Muscle of back (tissue), 3 donors: ENCODE measurements at regions not wholly inside any gene's neighbourhood (a gene's known extent, or its start where the extent isn't known, plus 50 kb on each side); places are given as distances from the start of the nearest gene placed in this dataset.
"Not testable (repeated sequence)": the region's sequence is repeated elsewhere in the genome, so short reads cannot be mapped to it uniquely, and the experiment has no call there.

Experiments used
- DNase-seq, 3 donors: peaks; one replicate each; pipeline versions ENCODE4 v3.0.0 to v3.0.0-alpha.2; 2013

DNA sequence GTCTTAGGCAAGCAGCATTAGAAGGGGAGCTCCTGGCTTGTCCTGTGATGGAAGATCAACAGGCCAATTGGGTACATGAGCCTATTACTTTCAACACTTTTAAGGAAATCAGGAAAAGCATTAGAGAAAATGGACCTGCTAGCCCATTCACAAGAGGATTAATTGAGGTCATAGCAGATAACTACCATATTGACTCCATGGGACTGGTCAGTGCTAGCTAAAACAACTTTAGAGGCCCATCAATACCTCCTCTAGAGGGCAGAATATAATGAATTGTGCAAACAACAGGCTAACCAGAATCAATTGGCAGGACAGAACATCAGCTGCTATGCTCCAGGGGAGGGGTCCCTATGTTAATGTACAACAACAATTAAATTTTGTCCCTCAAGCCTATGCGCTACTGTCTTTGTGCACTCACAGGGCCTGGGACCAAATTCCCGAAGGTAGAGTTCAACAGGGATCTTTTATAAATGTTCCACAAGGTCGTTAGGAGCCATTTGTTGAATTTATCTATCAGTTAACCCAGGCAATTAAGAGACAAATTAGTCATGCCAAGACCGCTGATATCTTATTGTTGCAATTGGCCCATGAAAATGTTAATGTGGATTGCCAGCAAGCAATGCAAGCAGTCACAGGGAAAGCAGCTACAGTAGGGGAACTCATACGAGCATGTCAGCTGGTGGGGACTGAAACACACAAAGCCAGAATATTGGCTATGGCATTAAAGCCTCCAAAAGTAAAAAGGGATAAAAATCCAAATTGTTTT is 106.6 kb upstream of the BTN3A2 start:
- DNase-seq: no peak

DNA sequence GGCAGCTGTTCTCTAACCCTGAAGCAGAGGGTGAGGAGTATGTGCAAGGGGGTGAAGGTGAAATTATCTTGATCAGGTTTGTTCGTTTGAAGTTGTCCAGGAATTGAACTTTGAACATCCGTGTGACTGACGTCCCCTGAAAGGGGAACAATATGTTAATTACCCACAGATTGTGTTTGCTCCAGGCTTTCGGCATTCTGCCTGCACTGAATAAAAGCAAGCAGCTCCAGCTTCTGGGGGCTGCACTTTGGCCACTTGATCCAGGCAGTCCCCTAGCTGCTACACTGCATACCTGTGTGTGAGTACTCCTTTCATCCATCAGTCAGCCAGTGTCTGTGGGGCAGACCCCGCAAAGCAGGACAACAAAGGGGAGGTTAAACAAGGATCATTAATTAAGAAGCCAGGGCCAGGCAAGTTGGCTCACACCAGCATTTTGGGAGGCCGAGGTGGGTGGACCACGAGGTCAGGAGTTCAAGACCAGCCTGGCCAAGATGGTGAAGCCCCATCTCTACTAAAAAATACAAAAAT is 104.8 kb upstream of the BTN3A2 start:
- no peak for DNase-seq

DNA sequence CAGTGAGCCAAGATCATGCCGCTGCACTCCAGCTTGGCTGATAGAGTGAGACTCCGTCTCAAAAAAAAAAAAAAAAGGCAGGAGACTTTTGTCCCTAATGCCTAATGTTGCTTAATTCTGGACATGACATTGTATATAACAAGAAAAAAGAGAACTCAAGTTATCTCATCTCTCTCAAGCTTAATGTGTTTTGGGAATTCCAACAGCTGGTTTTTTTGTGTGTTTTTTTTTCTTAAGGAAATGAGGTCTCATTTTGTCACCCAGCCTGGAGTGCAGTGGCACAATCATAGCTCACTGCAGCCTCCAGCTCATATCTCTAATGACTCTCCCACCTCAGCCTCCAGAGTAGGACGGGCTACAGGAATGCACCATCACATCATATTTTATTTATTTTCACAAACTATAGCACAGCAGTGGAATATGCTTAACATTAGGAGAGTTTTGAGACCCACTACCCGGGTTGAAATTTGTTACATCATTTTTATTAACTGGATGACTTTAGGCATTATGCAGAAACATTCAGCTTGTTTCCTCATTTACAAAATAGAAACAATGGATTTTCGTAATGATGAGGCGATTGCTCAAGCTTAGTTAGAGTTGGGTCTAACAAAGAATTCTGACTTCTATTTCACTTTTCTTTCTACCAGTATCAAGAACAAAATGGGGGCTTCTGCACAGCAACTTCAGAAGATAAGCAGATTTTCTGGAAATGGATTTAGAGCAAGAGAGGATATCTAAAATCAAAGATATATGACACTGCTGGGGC is 104.1 kb upstream of the BTN3A2 start:
- DNase-seq: no peak

DNA sequence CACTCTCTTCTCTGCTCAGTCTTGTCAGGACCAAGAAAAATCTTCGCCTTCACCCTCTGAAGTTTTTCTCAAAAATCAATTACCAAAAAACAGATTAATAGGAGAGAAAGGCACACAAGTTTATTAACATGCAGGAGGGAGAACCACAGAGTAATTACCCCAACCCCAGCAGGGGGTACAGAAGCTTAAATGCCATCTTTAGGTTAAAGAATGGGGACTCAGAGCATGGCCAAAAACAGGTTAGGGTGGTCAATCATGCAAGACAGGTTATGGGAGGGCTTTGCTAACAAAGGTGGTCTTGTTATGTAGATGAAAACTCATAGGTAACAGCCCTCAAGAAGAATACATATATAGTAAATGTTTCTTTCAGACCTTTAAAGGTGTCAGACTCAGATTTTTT is 100.5 kb upstream of the BTN3A2 start:
- no peak for DNase-seq

DNA sequence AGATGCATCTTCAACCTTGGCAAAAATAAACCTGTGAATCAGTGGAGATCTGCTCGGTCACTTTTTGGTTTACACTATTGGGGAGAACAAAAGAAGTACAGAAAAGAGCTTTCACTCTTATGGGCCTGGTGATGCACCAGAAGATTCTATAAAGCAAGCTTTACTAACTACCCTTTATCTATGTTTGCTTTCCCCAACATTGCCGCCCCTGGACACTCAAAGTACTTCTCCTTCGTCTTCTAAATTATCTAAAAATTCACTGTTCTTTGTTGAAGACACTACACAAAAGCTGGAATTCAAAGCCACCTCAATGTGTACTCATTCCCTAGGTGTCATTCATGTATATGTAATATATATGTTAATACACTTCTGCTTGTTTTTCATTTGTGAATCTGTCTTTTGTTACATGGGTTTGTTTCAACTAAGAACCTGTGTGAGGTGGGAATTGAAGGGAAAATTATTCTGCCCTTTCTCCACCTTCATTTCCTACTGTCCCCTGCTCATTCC is 97.9 kb upstream of the BTN3A2 start:
- DNase-seq: no peak

DNA sequence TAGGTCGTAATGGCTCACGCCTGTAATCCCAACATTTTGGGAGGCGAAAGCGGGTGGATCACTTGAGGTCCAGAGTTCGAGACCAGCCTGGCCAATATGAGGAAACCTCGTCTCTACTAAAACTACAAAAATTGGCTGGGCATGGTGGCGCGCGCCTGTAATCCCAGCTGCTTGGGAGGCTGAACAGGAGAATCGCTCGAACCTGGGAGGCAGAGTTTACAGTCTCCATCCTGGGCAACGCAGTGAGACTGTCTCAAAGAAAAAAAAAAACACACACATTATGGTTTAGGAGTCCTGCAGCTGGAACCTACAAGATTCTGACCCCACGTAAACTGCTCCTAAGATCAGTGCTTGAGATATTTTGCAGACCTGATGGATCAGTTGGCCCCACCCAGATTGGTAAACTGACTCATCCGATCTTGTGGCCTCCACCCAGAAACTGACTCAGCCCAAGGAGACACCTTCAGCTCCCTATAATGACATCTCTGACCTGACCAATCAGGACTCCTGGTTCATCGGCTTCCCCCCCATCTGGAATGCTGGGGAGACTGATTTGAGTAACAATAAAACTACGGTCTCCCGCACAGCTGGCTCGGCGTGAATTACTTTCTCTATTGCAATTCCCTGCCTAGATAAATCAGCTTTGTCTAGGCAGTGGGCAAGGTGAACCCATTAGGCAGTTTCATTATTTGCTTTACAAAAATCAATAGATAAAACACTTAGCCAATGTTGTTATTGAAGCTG is 96.2 kb upstream of the BTN3A2 start:
- no peak for DNase-seq

DNA sequence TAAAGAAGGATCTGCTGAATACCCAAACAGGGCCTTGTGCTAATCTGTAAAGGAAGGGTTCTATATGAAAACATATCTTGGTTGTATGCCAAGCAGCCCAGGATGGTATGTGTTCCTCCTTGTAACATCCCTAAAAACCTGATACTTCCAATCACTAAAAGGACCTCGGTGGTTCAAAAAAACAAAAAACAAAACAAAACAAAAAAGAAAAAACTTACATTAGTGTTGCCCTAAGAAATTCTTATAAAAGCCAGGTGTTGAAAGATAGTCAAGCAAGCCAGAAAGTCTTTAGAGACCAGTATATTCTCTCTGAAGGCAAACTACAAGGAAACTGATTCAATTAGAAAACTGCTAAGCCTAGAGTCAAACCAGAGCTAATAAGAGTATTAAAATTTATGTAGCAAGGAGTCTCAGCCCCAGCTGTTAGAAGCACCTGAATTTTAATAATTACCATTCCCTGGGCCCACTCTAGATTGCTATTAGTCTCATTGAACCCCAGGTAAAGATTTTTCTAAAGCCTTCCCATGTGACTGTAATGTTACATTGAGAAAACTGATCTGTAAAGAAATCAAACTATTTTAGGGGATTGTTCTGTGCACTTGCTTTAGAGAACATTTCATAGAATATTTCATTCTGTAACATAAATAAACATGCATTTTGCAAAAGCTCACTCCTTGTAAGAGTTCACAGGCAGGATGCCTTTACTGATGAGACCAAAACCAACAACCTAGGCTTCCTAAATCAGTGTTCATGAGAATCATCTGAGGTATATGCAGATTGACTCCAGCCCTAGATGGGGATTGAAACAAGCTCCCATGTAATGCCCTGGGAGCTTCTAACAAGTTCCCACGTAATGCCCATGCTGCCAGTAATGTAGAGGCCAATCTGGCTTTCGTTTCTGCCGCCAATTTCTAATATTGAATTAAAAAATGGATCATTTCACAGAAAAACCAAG is 95.2 kb upstream of the BTN3A2 start:
- peak in 1 of 3 donors; percentile 21 for DNase-seq

DNA sequence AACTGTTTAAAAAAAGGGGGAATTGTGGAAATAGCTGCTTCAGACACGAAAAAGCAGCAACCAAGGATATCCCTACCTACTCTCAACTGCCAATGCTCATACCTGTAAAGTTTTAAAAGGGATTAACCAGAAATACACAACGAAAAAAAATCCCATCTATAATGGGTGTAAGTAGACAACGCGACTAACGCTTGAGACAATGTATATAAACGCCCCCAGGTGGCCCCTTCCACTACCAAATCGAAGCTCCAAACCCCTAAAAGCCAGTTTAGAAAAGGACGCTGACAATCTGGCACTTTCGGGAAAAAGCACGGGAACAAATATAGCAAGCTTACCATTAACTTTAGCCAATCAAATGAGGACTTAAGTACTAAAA is 94.5 kb upstream of the BTN3A2 start:
- DNase-seq: peak in 1 of 3 donors; percentile 47

DNA sequence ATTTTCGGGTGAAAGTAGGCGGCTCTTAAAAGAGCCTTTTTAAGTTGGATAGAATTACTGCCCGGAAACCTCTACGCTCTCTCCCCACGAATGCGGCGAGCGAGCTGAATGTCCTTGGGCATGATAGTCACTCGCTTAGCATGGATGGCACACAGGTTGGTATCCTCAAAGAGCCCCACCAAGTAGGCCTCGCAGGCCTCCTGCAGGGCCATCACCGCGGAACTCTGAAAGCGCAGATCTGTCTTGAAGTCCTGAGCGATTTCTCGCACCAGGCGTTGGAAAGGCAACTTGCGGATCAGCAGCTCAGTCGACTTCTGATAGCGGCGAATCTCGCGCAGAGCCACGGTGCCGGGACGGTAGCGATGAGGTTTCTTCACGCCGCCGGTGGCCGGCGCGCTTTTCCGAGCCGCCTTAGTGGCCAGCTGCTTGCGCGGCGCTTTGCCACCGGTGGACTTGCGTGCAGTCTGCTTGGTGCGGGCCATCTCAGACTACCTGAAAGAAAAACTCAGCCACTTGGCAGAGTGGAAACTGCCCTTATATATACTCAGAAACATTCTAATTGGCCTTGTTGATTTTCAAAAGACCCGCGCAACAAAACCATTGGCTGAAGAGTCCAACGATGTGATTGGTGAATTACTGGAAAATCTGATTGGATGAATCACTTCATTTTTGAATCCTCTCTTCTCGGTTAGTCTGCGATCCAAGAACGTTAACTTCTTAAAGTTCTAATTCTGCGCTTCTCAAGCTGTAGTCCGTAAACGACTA is 93.9 kb upstream of the BTN3A2 start:
- peak; percentile 91 to 95 (median 94) for DNase-seq

DNA sequence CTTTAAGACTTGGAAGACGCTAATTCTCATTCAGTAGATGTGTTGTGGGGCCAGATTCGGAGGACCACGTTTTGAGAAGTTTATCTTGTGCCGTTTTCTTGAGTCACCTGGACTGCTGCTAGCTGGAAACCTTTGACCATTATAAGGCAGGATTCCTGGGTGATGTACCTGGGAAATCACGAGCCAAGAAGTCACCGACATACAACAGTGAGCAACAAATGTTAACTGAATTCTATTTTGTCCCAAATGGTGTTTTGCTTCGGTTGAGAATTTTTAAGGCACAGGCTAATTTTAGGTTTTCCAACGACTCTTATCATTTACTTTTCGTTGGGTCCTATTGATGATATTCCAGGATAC is 93.4 kb upstream of the BTN3A2 start:
- DNase-seq: peak in 1 of 3 donors; percentile 71

DNA sequence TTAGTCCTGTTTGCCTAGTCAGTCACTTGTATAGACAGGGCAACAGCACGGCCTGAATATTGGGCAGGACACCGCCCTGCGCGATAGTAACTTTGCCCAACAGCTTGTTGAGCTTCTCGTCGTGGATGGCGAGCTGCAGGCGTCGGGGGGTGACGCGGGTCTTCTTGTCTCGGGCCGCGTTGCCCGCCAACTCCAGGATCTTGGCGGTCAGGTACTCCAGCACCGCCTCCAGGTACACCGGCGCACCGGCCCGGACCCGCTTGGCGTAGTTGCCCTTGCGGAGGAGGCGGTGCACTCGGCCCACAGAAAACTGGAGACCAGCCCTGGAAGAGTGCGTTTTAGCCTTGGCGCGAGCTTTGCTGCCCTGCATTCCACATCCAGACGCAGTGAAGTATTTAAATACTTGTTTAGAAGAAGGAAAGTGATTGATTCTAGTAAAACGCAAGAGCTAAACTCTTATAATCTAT is 92.8 kb upstream of the BTN3A2 start:
- DNase-seq: peak in 2 of 3 donors; percentile 38 to 76

DNA sequence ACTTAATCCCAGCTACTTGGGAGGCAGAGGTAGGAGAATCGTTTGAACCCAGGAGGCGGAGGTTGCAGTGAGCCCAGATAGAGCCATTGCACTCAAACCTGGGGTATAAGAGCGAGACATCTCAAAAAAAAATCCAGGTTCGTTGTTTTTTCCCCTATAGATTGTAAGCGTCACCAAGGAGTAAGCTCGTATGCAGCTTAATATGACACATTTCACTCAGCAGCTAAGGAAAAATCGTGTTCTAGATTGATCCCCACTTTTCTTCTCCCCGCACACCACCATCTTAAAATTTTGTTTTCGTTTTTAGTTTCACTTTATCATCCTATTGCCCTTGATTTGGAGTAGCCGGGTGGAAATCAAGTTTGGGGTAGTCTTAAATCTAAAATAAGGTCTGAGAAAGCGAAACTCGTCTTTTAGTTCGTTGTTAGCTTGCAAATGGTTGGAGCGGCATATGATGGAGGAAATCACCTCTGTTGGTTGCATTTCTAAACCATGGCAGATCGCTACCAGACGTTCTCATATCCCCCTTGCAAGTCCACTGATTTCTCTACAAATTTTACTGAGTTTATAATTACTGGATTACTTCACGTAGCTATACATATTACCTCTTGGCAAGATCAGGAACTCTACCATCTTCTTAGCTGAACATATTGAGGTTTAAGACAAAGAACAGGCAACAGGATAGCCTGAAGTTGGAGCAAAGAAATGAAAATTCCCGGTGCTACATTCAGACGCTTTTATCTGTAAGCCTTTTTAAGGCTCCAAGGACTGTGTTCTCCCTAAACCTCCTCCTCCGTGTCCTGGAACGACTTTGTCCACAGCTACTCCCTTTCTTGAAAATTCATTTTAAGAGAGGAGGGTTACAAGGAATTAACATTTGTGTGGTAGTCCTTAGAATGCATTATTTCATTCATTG is 91.1 kb upstream of the BTN3A2 start:
- peak; percentile 55 to 88 (median 63) for DNase-seq

DNA sequence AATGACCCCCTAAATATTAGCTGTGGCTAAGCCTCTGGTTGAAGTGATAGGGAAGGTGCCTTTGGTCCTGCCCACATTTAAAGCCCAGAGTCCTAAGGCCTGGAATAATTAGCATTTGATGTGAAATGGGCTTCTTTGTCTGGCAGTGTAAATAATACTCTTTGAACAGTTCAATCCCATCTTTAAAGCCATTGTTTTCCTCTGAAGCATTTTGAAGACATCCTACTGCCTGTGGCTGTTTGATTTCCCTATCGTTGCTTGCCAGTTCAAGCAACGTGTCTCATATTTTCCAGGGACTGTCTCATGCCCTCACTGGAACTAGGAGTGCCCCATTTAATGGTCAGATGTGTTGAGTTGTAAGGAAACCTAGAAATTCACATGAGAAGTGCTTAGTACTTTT is 89.3 kb upstream of the BTN3A2 start:
- no peak for DNase-seq

DNA sequence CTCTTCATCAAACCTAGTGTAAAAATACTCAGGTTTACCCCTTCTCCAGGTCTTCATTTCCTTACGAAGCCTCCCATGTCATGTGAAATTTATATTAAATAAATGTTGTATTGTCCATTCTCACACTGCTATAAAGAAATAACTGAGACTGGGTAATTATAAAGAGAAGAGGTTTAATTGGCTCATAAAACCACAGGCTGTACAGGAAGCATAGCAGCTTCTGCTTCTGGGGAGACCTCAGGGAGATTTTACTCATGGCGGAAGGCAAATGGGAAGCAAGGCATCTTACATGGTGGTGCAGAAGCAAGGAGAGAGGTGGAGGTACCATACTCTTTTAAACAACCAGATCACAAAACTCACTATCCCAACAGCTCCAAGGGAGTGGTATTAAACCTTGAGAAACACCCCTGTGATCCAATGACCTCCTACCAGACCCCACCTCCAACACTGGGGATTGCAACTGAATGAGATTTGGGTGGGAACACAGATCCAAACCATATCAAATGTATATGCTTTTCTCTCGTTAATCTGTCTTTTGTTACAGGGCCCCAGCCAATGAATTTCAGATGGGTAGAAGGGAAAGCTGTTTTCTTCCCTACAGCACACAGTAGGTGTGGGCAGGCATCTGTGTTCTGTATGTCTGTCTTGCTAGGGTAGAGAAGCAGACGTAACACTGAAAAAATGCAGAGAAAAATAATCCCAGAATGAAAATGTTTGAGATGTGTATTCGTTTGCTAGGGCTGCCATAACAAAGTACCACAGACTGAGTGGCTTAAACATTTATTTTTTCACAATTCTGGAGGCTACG is 88.0 kb upstream of the BTN3A2 start:
- DNase-seq: no peak

DNA sequence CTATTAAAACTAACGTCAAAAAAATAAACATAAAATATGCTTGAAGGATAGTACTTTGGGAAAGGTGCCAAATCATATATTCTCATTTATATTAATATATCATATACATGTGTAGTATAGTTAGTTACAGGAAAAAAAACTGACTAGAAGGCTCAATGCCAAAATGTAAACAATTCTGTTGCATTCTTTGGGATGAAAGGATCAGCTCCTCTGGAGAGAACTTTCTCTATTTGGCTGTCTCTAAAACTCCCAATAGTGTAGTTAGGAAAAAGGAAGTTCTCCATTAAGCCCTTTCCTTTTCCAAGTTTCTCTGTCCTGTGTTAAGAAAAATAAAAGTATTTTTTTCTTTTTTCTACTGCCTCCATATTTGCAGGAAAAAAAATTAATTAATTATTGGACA is 86.5 kb upstream of the BTN3A2 start:
- DNase-seq: peak in 1 of 3 donors; percentile 53

DNA sequence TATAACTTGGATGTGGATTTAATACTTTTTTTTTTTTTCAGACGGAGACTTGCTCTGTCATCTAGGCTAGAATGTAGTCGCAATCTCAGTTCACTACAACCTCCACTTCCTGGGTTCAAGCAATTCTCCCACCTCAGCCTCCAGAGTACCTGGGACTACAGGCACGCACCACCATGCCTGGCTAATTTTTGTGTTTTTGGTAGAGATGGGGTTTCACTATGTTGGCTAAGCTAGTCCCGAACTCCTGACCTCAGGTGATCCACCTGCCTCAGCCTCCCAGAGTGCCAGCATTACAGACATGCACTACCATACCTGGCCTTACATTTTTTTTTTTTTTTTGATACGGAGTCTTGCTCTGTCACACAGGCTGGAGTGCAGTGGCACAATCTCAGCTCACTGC is 85.6 kb upstream of the BTN3A2 start:
- not testable (repeated sequence) for DNase-seq

DNA sequence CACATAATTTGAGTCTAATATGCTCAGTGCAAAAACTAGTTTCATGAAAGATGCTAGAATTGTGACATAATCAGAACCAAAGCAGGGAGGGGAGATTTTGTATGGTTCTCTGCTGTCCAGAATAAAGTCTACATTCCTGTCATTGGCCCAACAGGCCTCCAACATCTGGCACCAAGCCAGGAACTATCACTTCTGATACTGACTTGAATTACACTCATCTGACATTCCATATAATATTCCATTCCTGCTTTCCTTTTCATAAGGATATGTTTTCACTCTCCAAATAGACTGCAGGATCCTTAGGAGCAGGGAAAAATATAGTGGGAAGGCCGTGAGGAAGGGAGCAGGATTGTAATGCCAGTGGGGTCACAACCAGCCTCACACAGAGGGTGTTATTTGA is 84.6 kb upstream of the BTN3A2 start:
- DNase-seq: no peak

DNA sequence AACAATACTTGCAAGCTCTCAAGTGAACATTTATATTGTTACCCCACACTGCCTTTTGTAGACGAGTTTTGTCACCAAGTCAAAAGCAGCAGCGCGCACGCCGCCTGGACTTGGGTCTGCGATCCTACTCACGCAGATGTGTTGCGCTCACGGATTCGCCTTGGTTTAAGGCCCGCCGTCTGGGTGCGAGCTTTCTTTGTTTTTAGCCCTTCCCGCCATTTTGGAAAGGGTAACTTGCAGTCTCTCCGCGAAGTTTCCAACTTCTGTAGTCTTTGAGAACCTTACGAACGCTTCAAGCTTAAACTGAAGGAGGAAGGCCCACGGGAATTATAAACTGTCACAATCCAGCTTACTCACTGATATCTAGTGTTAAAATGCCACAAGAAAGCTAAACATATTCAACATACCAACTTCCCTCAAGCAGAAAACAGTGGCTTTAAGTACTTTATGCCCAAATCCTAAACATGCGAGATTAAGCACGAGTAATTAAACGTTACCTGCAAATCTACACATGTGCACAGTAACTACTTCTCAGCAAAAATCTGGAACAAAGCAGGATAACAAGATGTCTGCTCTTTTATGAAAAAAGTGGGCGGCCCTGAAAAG is 80.4 kb upstream of the BTN3A2 start:
- DNase-seq: peak; percentile 60 to 90 (median 78)
